HCT116 (cell line): ENCODE measurements at regions not wholly inside any gene's neighbourhood (a gene's known extent, or its start where the extent isn't known, plus 50 kb on each side); places are given as distances from the start of the nearest gene placed in this dataset.

Source experiments
- ATAC-seq: fragments of 200-7000 bp; cut with Tn5 transposase; 2 replicates; pipeline ENCODE4 v1.9.1; 2020; ENCODE audit warnings: mild to moderate bottlenecking, moderate library complexity
- BruUV-seq: library from RNA; stranded (reverse); fragments of 400-500 nt; replicated peaks from 2 replicates; lab custom pipeline; 2021; lab: Mats Ljungman, UMichigan
- CTCF ChIA-PET: fragments of 300-600 bp; sonication (Branson Sonifier 250); formaldehyde crosslinking; loops from one replicate; lab custom pipeline; 2021; ENCODE audit warnings: antibody characterized with exemption; lab: Charles Lee
- POLR2A ChIA-PET: fragments of 300-600, 350-600 bp; sonication (Branson Sonifier 250); formaldehyde crosslinking; loops from one replicate; lab custom pipeline; 2021; ENCODE audit warnings: antibody characterized with exemption; lab: Charles Lee
- RAD21 ChIA-PET, 2 experiments: fragments of 300-600 bp; sonication (Branson Sonifier 250); formaldehyde crosslinking; loops; one replicate each; lab custom pipeline; 2023; ENCODE audit warnings: low total read pairs in 2 of 2; ENCODE audit not compliant: uncharacterized antibody in 2 of 2, unreplicated experiment in 2 of 2, low non-redundant PET in 1 of 2; lab: Charles Lee
- DNase-seq: peaks from one replicate; pipeline ENCODE4 v3.0.0-alpha.2; 2010; ENCODE audit warnings: low read depth, low spot score
- H2AFZ ChIP-seq: fragments of 200-600 bp; shearing (Covaris generic), sonication (generic); 2 replicates; pipeline ENCODE4 v1.6.1; 2017; ENCODE audit warnings: low read depth, mixed run types, mixed read lengths, antibody characterized with exemption, low read length; ENCODE audit not compliant: poor library complexity, severe bottlenecking
- H3K27ac ChIP-seq: 2 replicates; pipeline ENCODE4 v1.5.1; 2012; ENCODE audit warnings: low read depth, low read length
- H3K27me3 ChIP-seq: fragments of 200-600 bp; sonication (generic); 2 replicates; pipeline ENCODE4 v1.6.1; 2016; ENCODE audit warnings: mixed run types, low read length, mixed read lengths; ENCODE audit not compliant: insufficient read depth
- H3K36me3 ChIP-seq, 2 experiments: fragments of 200-500 bp in 1 of 2; fragments of 200-600 bp in 1 of 2; sonication (Bioruptor generic) in 1 of 2; sonication (generic) in 1 of 2; 2 replicates each; pipeline versions ENCODE4 v1.5.1 to v1.6.1; 2014 to 2016; ENCODE audit warnings: low read length in 2 of 2, inconsistent platforms in 1 of 2, mixed read lengths in 1 of 2, mixed run types in 1 of 2; ENCODE audit not compliant: insufficient read depth in 2 of 2, control insufficient read depth in 1 of 2
- H3K4me1 ChIP-seq, 2 experiments: fragments of 200-600 bp in 1 of 2; sonication (generic) in 1 of 2; 2 replicates each; pipeline versions ENCODE4 v1.5.1 to v1.6.1; 2012 to 2017; ENCODE audit warnings: low read length in 2 of 2, inconsistent platforms in 1 of 2, mild to moderate bottlenecking in 1 of 2, mixed read lengths in 1 of 2, mixed run types in 1 of 2, moderate library complexity in 1 of 2; ENCODE audit not compliant: insufficient read depth in 2 of 2, control insufficient read depth in 1 of 2
- H3K4me2 ChIP-seq: fragments of 200-600 bp; sonication (generic); 2 replicates; pipeline ENCODE4 v1.6.1; 2017; ENCODE audit warnings: mixed run types, low read length, mixed read lengths
- H3K4me3 ChIP-seq, 2 experiments: fragments of 200-600 bp in 1 of 2; sonication (generic) in 1 of 2; replicated peaks in 1 of 2; 2 replicates each; pipeline ENCODE4 v1.5.1; 2011 to 2016; ENCODE audit warnings: low read length in 2 of 2, control low read depth in 1 of 2, low read depth in 1 of 2, mild to moderate bottlenecking in 1 of 2, mixed read lengths in 1 of 2, mixed run types in 1 of 2
- H3K79me2 ChIP-seq: fragments of 200-600 bp; sonication (generic); 2 replicates; pipeline ENCODE4 v1.6.1; 2017; ENCODE audit warnings: mild to moderate bottlenecking, mixed run types, low read length, moderate library complexity, mixed read lengths; ENCODE audit not compliant: insufficient read depth
- H3K9ac ChIP-seq: fragments of 200-600 bp; sonication (generic); 2 replicates; pipeline ENCODE4 v1.6.1; 2016; ENCODE audit warnings: low read length, mixed read lengths
- H3K9me2 ChIP-seq: fragments of 200-600 bp; sonication (generic), shearing (Covaris generic); 2 replicates; pipeline ENCODE4 v1.6.1; 2017; ENCODE audit warnings: mixed run types, mild to moderate bottlenecking, moderate library complexity; ENCODE audit not compliant: insufficient read depth
- H3K9me3 ChIP-seq, 2 experiments: fragments of 200-500 bp in 1 of 2; fragments of 200-600 bp in 1 of 2; sonication (Bioruptor generic) in 1 of 2; sonication (generic) in 1 of 2; 2 replicates each; pipeline ENCODE4 v1.6.1; 2014 to 2017; ENCODE audit warnings: low read length in 2 of 2, mixed read lengths in 2 of 2, inconsistent platforms in 1 of 2, low read depth in 1 of 2, mild to moderate bottlenecking in 1 of 2, mixed run types in 1 of 2, moderate library complexity in 1 of 2; ENCODE audit not compliant: control insufficient read depth in 1 of 2, insufficient read depth in 1 of 2
- H4K20me1 ChIP-seq: fragments of 200-600 bp; sonication (generic), shearing (Covaris generic); 2 replicates; pipeline ENCODE4 v1.6.1; 2017; ENCODE audit warnings: mixed run types, mild to moderate bottlenecking, moderate library complexity; ENCODE audit not compliant: insufficient read depth
- CBX3 ChIP-seq: IDR thresholded peaks from 2 replicates; pipeline ENCODE4 v1.6.1; 2012; ENCODE audit warnings: low read depth
- ELF1 ChIP-seq: IDR thresholded peaks from 2 replicates; pipeline ENCODE4 v1.6.1; 2012; ENCODE audit warnings: low read depth, borderline replicate concordance
- EZH2phosphoT487 ChIP-seq: fragments of 200-600 bp; IDR thresholded peaks from 2 replicates; pipeline ENCODE4 v1.6.1; 2018; ENCODE audit warnings: antibody characterized with exemption, borderline replicate concordance
- FOSL1 ChIP-seq: IDR thresholded peaks from 2 replicates; pipeline ENCODE4 v1.6.1; 2012; ENCODE audit warnings: low read depth
- POLR2A ChIP-seq: IDR thresholded peaks from 2 replicates; pipeline ENCODE4 v1.7.0; 2011; ENCODE audit warnings: borderline replicate concordance; ENCODE audit not compliant: insufficient read depth, insufficient read length; ENCODE audit errors: extremely low read depth
- POLR2AphosphoS5 ChIP-seq: IDR thresholded peaks from 2 replicates; pipeline ENCODE4 v1.6.1; 2011; ENCODE audit warnings: mild to moderate bottlenecking, low read depth, low read length, moderate library complexity
- RAD21 ChIP-seq: IDR thresholded peaks from 2 replicates; pipeline ENCODE4 v1.6.1; 2012; ENCODE audit warnings: low read depth, mild to moderate bottlenecking
- REST ChIP-seq: IDR thresholded peaks from 2 replicates; pipeline ENCODE4 v1.6.1; 2012; ENCODE audit warnings: low read depth
- SIN3A ChIP-seq: IDR thresholded peaks from 2 replicates; pipeline ENCODE4 v1.6.1; 2012; ENCODE audit warnings: low read depth
- SP1 ChIP-seq: IDR thresholded peaks from 2 replicates; pipeline ENCODE4 v1.6.1; 2012; ENCODE audit warnings: low read depth
- SRF ChIP-seq: IDR thresholded peaks from 2 replicates; pipeline ENCODE4 v1.6.1; 2012; ENCODE audit warnings: low read depth
- TCF7L2 ChIP-seq: IDR thresholded peaks from 2 replicates; pipeline ENCODE4 v1.7.0; 2011; ENCODE audit warnings: borderline replicate concordance, inconsistent platforms; ENCODE audit not compliant: insufficient read depth, insufficient read length; ENCODE audit errors: extremely low read depth
- YY1 ChIP-seq: IDR thresholded peaks from 2 replicates; pipeline ENCODE4 v1.6.1; 2011; ENCODE audit warnings: low read length, low read depth, moderate library complexity, mild to moderate bottlenecking; ENCODE audit not compliant: insufficient replicate concordance; ENCODE audit errors: extremely low read depth
- ZNF274 ChIP-seq: fragments of 200-500 bp; sonication (Bioruptor generic); IDR thresholded peaks from 2 replicates; pipeline ENCODE4 v1.6.1; 2014; ENCODE audit warnings: mild to moderate bottlenecking, low read depth, low read length, inconsistent platforms
- intact Hi-C: fragments of 100-400 bp; cut with micrococcal nuclease; formaldehyde crosslinking; loops from 2 replicates; pipeline ENCODE4 v1.10.0; 2022
- TF ChIP-seq, protein P1 (sequence below): IDR thresholded peaks from 2 replicates; pipeline ENCODE4 v1.6.1; 2012

DNA sequence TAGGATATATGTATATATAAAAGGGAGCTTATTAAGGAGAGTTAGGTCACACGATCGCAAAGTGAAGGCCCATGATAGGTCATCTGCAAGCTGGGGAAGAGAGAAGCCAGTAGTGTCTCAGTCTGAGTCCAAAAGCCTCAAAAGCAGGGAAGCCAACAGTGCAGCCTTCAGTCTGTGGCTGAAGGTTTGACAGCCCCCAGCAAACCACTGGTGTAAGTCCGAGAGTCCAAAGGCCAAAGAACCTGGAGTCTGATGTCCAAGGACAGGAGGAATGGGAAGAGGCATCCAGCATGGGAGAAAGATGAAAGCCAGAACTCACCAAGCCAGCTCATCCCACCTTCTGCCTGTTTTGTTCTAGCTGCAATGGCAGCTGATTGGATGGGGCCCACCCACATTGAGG lies 88.9 kb upstream of the TBX20 start (continued):
- no peak for TF ChIP-seq REST
- TF ChIP-seq SRF = no peak
- no peak for TF ChIP-seq ZNF274
- TF ChIP-seq SP1 = no peak
- TF ChIP-seq ELF1 = no peak

GRCh38 chr7:35339811-35340210 lies 85.9 kb upstream of the TBX20 start:
- RAD21 ChIA-PET = no interaction called here

More at GRCh38 chr7:35339811-35340210, 85.9 kb upstream of the TBX20 start:
- Histone ChIP-seq H3K9me3 (no peaks in the 10 kb centered on the region), H3K27ac (no peak overlapping the region), H3K4me1 (no peaks in the 10 kb centered on the region), H3K9me2 (no peaks in the 10 kb centered on the region), H2AFZ (no peak overlapping the region), H3K4me2 (no peak overlapping the region), H3K27me3 (no peaks in the 10 kb centered on the region), H3K9ac (no peak overlapping the region), H3K4me3 (no peak overlapping the region), H4K20me1 (no peaks in the 10 kb centered on the region), H3K79me2 (no peaks in the 10 kb centered on the region), H3K36me3 (no peaks in the 10 kb centered on the region)
- intact Hi-C loops = no loop called here
- ChIA-PET POLR2A (no interaction called here), CTCF (no interaction called here)
- TF ChIP-seq REST (no peak), FOSL1 (no peak), ZNF274 (no peak), YY1 (no peak), SIN3A (no peak), SP1 (no peak), RAD21 (no peak), TCF7L2 (no peak), POLR2AphosphoS5 (no peak), POLR2A (no peak), ELF1 (no peak), EZH2phosphoT487 (no peak), CBX3 (no peak)
- TF ChIP-seq, protein P1, sequence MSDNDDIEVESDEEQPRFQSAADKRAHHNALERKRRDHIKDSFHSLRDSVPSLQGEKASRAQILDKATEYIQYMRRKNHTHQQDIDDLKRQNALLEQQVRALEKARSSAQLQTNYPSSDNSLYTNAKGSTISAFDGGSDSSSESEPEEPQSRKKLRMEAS = no peak
- BruUV-seq = no TSS peak
- ATAC-seq (no peak), DNase-seq (no peak)
